ENCODE measurements at regions not wholly inside any gene's neighbourhood (a gene's known extent, or its start where the extent isn't known, plus 50 kb on each side); places are given as distances from the start of the nearest gene placed in this dataset.

- no peaks in the 10 kb centered on the region for H3K79me2 ChIP-seq (ENCODE audit: control insufficient read depth, insufficient read depth, low read length)
- FAIRE-seq (no peak), ATAC-seq (no peak), DNase-seq (ENCODE audit: extremely low read depth in 1 of 4, low spot score in 3 of 4) (no peak)
- BruUV-seq (replicated peaks), result no TSS peak
- no peaks in the 10 kb centered on the region for H3K36me3 ChIP-seq (ENCODE audit: control insufficient read depth, insufficient read depth, low read length)
- H3K27me3 ChIP-seq (ENCODE audit: control insufficient read depth in 2 of 2, insufficient read depth in 2 of 2, low read length in 2 of 2), result peaks cover 16 to 24% of the 10 kb centered on the region in 2 experiments; a peak in 3 of 5 replicates
- H3K27ac ChIP-seq (ENCODE audit: extremely low read depth, low read depth, low read length), result no peak overlapping the region
- intact Hi-C loops (cut with micrococcal nuclease), result no loop called here
- no peak overlapping the region for H3K4me3 ChIP-seq
- no peak overlapping the region for H3K9ac ChIP-seq (ENCODE audit: insufficient read depth in 1 of 2, low read depth in 2 of 2, low read length in 2 of 2)
- H3K4me1 ChIP-seq (replicated peaks in 1 of 2; ENCODE audit: control insufficient read depth in 2 of 2, insufficient read depth in 2 of 2, low read length in 2 of 2), result no peaks in the 10 kb centered on the region
- H3K9me3 ChIP-seq (replicated peaks; ENCODE audit: control insufficient read depth, insufficient read depth, low read depth, low read length), result no peaks in the 10 kb centered on the region
- in situ Hi-C loops (cut with MboI), result no loop called here
- H3K9me1 ChIP-seq (ENCODE audit: control insufficient read depth, insufficient read depth, low read length), result no peaks in the 10 kb centered on the region
- CTCF ChIA-PET (ENCODE audit: low intra/inter-chr PET ratio), result no interaction called here
- WGBS (ENCODE audit: insufficient coverage, low coverage, missing lambda C conversion rate), result 3% methylated on average over 5 of the region's 5 CpGs
- no peak overlapping the region for H3K4me2 ChIP-seq (ENCODE audit: insufficient read depth, low read length)
- POLR2A ChIA-PET, result interaction anchor here (0.7 kb wide), 1 partner anchor 407 kb away, joined by 4 read pairs; no protein-coding TSS in a partner anchor
- no peak overlapping the region for H2AFZ ChIP-seq (ENCODE audit: low read depth, low read length)
- H4K20me1 ChIP-seq (replicated peaks; ENCODE audit: control insufficient read depth, insufficient read depth, low read length), result no peaks in the 10 kb centered on the region
- TF ChIP-seq ZNF445 (CRISPR knock-in tag; IDR thresholded peaks at IDR 0.05; ENCODE audit: low read depth) (no peak), HCFC1 (IDR thresholded peaks at IDR 0.05; ENCODE audit: low read depth, low read length) (no peak), FOXA3 (CRISPR knock-in tag; conservative IDR thresholded peaks at IDR 0.05 in 1 of 2, IDR thresholded peaks at IDR 0.05 in 1 of 2) (no peak), CHD2 (IDR thresholded peaks at IDR 0.05; ENCODE audit: low read depth, low read length) (no peak), ZBTB1 (CRISPR knock-in tag; IDR thresholded peaks at IDR 0.05; ENCODE audit: borderline replicate concordance, low read depth) (no peak), RBFOX2 (IDR thresholded peaks at IDR 0.05; ENCODE audit: low read depth, low read length) (no peak), UBTF (IDR thresholded peaks at IDR 0.05; ENCODE audit: borderline replicate concordance in 1 of 2, low read depth in 2 of 2, low read length in 2 of 2) (no peak), SMARCA5 (IDR thresholded peaks at IDR 0.05) (no peak), BRCA1 (IDR thresholded peaks at IDR 0.05) (no peak), BRCA1 (CRISPR knock-in tag; IDR thresholded peaks at IDR 0.05) (no peak), NFRKB (IDR thresholded peaks at IDR 0.05; ENCODE audit: low read depth) (no peak)
- TF ChIP-seq, protein P1, sequence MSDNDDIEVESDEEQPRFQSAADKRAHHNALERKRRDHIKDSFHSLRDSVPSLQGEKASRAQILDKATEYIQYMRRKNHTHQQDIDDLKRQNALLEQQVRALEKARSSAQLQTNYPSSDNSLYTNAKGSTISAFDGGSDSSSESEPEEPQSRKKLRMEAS (CRISPR knock-in tag; IDR thresholded peaks at IDR 0.05), result no peak
- TF ChIP-seq, protein P2, sequence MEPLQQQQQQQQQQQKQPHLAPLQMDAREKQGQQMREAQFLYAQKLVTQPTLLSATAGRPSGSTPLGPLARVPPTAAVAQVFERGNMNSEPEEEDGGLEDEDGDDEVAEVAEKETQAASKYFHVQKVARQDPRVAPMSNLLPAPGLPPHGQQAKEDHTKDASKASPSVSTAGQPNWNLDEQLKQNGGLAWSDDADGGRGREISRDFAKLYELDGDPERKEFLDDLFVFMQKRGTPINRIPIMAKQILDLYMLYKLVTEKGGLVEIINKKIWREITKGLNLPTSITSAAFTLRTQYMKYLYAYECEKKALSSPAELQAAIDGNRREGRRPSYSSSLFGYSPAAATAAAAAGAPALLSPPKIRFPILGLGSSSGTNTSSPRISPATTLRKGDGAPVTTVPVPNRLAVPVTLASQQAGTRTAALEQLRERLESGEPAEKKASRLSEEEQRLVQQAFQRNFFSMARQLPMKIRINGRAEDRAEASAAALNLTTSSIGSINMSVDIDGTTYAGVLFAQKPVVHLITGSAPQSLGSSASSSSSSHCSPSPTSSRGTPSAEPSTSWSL (CRISPR knock-in tag; IDR thresholded peaks at IDR 0.05; ENCODE audit: borderline replicate concordance), result no peak
- TF ChIP-seq, protein P3, sequence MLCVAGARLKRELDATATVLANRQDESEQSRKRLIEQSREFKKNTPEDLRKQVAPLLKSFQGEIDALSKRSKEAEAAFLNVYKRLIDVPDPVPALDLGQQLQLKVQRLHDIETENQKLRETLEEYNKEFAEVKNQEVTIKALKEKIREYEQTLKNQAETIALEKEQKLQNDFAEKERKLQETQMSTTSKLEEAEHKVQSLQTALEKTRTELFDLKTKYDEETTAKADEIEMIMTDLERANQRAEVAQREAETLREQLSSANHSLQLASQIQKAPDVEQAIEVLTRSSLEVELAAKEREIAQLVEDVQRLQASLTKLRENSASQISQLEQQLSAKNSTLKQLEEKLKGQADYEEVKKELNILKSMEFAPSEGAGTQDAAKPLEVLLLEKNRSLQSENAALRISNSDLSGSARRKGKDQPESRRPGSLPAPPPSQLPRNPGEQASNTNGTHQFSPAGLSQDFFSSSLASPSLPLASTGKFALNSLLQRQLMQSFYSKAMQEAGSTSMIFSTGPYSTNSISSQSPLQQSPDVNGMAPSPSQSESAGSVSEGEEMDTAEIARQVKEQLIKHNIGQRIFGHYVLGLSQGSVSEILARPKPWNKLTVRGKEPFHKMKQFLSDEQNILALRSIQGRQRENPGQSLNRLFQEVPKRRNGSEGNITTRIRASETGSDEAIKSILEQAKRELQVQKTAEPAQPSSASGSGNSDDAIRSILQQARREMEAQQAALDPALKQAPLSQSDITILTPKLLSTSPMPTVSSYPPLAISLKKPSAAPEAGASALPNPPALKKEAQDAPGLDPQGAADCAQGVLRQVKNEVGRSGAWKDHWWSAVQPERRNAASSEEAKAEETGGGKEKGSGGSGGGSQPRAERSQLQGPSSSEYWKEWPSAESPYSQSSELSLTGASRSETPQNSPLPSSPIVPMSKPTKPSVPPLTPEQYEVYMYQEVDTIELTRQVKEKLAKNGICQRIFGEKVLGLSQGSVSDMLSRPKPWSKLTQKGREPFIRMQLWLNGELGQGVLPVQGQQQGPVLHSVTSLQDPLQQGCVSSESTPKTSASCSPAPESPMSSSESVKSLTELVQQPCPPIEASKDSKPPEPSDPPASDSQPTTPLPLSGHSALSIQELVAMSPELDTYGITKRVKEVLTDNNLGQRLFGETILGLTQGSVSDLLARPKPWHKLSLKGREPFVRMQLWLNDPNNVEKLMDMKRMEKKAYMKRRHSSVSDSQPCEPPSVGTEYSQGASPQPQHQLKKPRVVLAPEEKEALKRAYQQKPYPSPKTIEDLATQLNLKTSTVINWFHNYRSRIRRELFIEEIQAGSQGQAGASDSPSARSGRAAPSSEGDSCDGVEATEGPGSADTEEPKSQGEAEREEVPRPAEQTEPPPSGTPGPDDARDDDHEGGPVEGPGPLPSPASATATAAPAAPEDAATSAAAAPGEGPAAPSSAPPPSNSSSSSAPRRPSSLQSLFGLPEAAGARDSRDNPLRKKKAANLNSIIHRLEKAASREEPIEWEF (CRISPR knock-in tag; IDR thresholded peaks at IDR 0.05), result no peak
- TF ChIP-seq, protein P4, sequence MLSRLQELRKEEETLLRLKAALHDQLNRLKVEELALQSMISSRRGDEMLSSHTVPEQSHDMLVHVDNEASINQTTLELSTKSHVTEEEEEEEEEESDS (CRISPR knock-in tag; IDR thresholded peaks at IDR 0.05), result no peak
Observed at GRCh38 chr16:55082591-55082976, 151.9 kb downstream of the IRX5 start.

All from K562 (cell line).